HEK293T (cell line): ENCODE measurements at regions not wholly inside any gene's neighbourhood (a gene's known extent, or its start where the extent isn't known, plus 50 kb on each side); places are given as distances from the start of the nearest gene placed in this dataset.

Experiments used
- FOXK2 ChIP-seq: fragments of 450-650 bp; IDR thresholded peaks from 2 replicates; pipeline ENCODE4 v1.6.1; 2016; ENCODE audit warnings: mild to moderate bottlenecking
- ZNF384 ChIP-seq: fragments of 450-650 bp; IDR thresholded peaks from 2 replicates; pipeline ENCODE4 v1.6.1; 2016

DNA sequence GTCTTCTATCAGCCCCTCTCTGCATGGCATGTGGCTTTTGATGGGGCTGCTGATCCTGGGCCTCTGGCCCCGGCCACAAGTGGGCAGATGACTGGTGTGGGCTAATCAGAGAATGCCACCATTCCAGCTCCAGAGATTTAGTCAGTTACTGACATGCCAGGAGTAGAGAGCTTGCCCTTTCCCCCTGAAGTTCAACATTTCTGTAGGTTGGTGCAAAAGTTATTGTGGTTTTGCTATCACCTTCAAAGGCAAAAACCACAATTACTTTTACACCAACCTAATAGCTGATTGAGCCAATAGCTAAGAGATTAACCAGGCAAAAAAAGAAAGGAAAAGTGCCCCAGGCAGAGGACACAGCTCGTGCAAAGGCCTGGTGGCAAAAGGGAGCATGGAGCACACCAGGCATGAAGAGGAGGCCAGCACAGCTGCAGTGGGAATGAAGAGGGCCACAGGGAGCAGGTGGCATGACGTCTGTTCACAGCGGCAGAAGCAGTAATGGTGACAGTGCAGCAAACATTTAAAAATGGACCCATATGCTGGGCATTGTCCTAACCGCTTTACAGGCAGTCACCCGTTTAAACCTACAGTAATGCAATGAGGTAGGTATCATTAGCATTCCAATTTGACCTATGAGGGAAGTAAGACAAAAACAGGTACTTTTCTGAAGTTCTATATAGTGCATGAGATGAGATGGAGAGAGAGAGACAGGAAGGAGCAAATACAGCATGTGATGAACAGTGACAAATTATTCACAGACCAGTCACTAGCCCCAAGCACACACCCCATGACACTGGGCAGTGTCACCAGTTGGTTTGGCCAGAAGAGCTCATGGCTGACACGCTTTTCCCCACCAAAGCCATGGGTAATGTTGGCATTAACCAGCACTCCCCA lies 373.0 kb upstream of the PROK2 start:
- no peak for TF ChIP-seq FOXK2
- TF ChIP-seq ZNF384: no peak
